Choroid plexus epithelial cell (primary cell): ENCODE measurements at regions not wholly inside any gene's neighbourhood (a gene's known extent, or its start where the extent isn't known, plus 50 kb on each side); places are given as distances from the start of the nearest gene placed in this dataset.

Experiments
- DNase-seq: peaks from one replicate; pipeline ENCODE4 v3.0.0-alpha.2; 2010; ENCODE audit warnings: low read depth
- H3K4me3 ChIP-seq: 2 replicates; pipeline ENCODE4 v1.5.1; 2011; ENCODE audit warnings: low read depth, mild to moderate bottlenecking, control low read depth, low read length, moderate library complexity
- CTCF ChIP-seq: conservative IDR thresholded peaks from 2 replicates; pipeline ENCODE4 v1.5.1; 2011; ENCODE audit warnings: low read depth, mild to moderate bottlenecking, control low read depth, inconsistent platforms, low read length, moderate library complexity

- DNase-seq = peak; percentile 94
- H3K4me3 ChIP-seq = no peak overlapping the region
- no peak for TF ChIP-seq CTCF
These were observed 52.0 kb upstream of the RTN4 start for GRCh38 chr2:55102056-55102812.

GRCh38 chr2:55101466-55101865 lies 51.2 kb upstream of the RTN4 start:
- no peak overlapping the region for H3K4me3 ChIP-seq
- TF ChIP-seq CTCF = no peak
- no peak for DNase-seq

DNA sequence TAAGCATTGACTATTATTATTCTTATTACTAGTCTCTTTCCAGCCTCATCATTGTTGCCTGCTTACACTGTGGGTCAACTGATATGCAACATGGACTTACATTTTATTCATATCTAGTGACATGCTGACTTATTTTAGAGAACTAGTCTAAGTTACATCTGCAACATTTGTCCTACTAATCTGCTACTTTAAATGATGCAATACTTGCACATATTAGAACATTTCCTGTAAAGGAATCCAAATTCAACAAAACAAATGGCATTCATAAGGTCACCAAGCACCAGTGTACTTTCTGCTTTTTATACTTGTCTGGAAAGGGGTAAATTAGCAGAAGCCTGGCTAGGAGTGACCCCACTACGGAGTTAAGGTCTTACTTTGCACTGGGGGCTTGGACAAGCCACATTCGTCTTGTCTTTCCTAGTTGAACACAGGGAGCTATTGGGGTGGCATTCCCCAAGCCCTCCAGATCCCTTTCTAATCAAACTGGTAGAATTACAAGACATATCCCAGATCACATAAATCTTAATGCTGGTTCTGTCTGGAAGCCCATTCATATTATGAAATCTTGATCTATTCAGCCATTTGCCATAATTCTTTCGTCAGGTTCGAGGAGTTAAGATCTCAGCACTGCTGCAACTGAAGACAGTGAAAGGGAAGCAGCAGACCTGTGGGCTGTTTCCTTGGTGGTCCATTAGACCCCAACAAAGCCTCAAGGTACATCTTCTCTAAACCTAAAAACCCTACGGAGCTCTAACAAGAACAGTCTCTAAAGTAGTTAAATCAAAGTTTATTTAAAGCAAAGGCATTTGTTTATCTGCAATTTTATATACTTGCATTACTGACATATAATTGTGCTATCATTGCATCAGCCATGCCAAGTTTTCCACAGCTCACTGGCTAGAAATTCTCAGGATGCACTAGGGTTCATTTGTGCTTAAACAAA lies 49.9 kb upstream of the RTN4 start:
- H3K4me3 ChIP-seq = no peak overlapping the region
- no peak for TF ChIP-seq CTCF

More for the DNA sequence above, 49.9 kb upstream of the RTN4 start:
- DNase-seq = peak; percentile 87
